GM12891 (cell line): ENCODE measurements at regions not wholly inside any gene's neighbourhood (a gene's known extent, or its start where the extent isn't known, plus 50 kb on each side); places are given as distances from the start of the nearest gene placed in this dataset.

ENCODE experiments used
- PAX5 ChIP-seq: IDR thresholded peaks from 2 replicates; pipeline ENCODE4 v1.6.1; 2011; ENCODE audit warnings: low read length, moderate library complexity, mild to moderate bottlenecking; ENCODE audit not compliant: insufficient read depth, severe bottlenecking
- POLR2A ChIP-seq: IDR thresholded peaks from 2 replicates; pipeline ENCODE4 v1.6.1; 2011; ENCODE audit warnings: low read depth, low read length, control low read depth
- POLR2AphosphoS5 ChIP-seq: IDR thresholded peaks from 2 replicates; pipeline ENCODE4 v1.6.1; 2011; ENCODE audit warnings: low read depth, low read length, control low read depth
- POU2F2 ChIP-seq: IDR thresholded peaks from 2 replicates; pipeline ENCODE4 v1.6.1; 2011; ENCODE audit warnings: low read depth, mild to moderate bottlenecking, control low read depth, low read length, moderate library complexity
- SPI1 ChIP-seq: IDR thresholded peaks from 2 replicates; pipeline ENCODE4 v1.6.1; 2011; ENCODE audit warnings: low read depth, low read length, control low read depth
- TAF1 ChIP-seq: IDR thresholded peaks from 2 replicates; pipeline ENCODE4 v1.6.1; 2011; ENCODE audit warnings: low read depth, low read length, control low read depth

- TF ChIP-seq POLR2A = no peak
- TF ChIP-seq TAF1 = no peak
- no peak for TF ChIP-seq POU2F2
- no peak for TF ChIP-seq POLR2AphosphoS5
- TF ChIP-seq PAX5 = no peak
- TF ChIP-seq SPI1 = no peak
Observed at GRCh38 chr9:106324053-106324585, 538.8 kb upstream of the ZNF462 start.
